HEK293 (cell line): ENCODE measurements at regions not wholly inside any gene's neighbourhood (a gene's known extent, or its start where the extent isn't known, plus 50 kb on each side); places are given as distances from the start of the nearest gene placed in this dataset.

Source experiments
- CTCF ChIA-PET: fragments of 350-600 bp; formaldehyde crosslinking; extraction: SDS; loops from one replicate; lab custom pipeline; 2021; ENCODE audit warnings: antibody characterized with exemption; lab: Yijun Ruan, JAX
- POLR2A ChIA-PET: fragments of 300-600 bp; formaldehyde crosslinking; extraction: SDS; loops from one replicate; lab custom pipeline; 2020; ENCODE audit warnings: antibody characterized with exemption, inconsistent platforms; lab: Yijun Ruan, JAX
- H3K27ac ChIP-seq: fragments of 200-500 bp; sonication (Bioruptor generic); 2 replicates; pipeline ENCODE4 v1.5.1; 2014; ENCODE audit warnings: low read depth, low read length, control low read depth, inconsistent platforms; ENCODE audit errors: extremely low read depth
- H3K36me3 ChIP-seq, 2 experiments: fragments of 200-500 bp in 1 of 2; sonication (Bioruptor generic) in 1 of 2; 1 replicate in 1 of 2; 2 replicates in 1 of 2; pipeline ENCODE4 v1.5.1; 2014 to 2017; ENCODE audit warnings: inconsistent platforms in 2 of 2, low read length in 2 of 2; ENCODE audit not compliant: control insufficient read depth in 2 of 2, insufficient read depth in 1 of 2
- H3K4me1 ChIP-seq: fragments of 200-500 bp; sonication (Bioruptor generic); 2 replicates; pipeline ENCODE4 v1.5.1; 2014; ENCODE audit warnings: mild to moderate bottlenecking, low read length, inconsistent platforms; ENCODE audit not compliant: control insufficient read depth, insufficient read depth
- H3K4me3 ChIP-seq: 2 replicates; pipeline ENCODE4 v1.5.1; 2011; ENCODE audit warnings: low read depth, mild to moderate bottlenecking, control low read depth, low read length, moderate library complexity
- H3K9me3 ChIP-seq: fragments of 200-500 bp; sonication (Bioruptor generic); 2 replicates; pipeline ENCODE4 v1.5.1; 2014; ENCODE audit warnings: low read depth, low read length, inconsistent platforms; ENCODE audit not compliant: control insufficient read depth, insufficient read depth
- HOXD13 ChIP-seq: sonication (generic); formaldehyde crosslinking; IDR thresholded peaks from 2 replicates; pipeline ENCODE4 v1.8.0; 2022; ENCODE audit warnings: missing genetic modification reagents, borderline replicate concordance
- MYNN ChIP-seq: fragments of 450-650 bp; formaldehyde crosslinking; IDR thresholded peaks from 2 replicates; pipeline ENCODE4 v1.5.1; 2016; ENCODE audit warnings: missing biosample characterization, missing genetic modification characterization, borderline replicate concordance
- PRDM1 ChIP-seq: fragments of 450-650 bp; formaldehyde crosslinking; IDR thresholded peaks from 2 replicates; pipeline ENCODE4; 2016; ENCODE audit warnings: missing biosample characterization, missing genetic modification characterization
- SCRT2 ChIP-seq: fragments of 450-650 bp; formaldehyde crosslinking; IDR thresholded peaks from 2 replicates; pipeline ENCODE4 v1.5.1; 2016; ENCODE audit warnings: missing biosample characterization, missing genetic modification characterization
- TCF7L2 ChIP-seq: IDR thresholded peaks from 2 replicates; pipeline ENCODE4 v1.6.1; 2011; ENCODE audit warnings: low read depth, mild to moderate bottlenecking, inconsistent platforms, low read length, moderate library complexity, borderline replicate concordance
- TRIM28 ChIP-seq: IDR thresholded peaks from 2 replicates; pipeline ENCODE4 v1.6.1; 2011; ENCODE audit warnings: low read length, control low read depth, borderline replicate concordance
- ZBTB17 ChIP-seq: fragments of 450-650 bp; formaldehyde crosslinking; IDR thresholded peaks from 2 replicates; pipeline ENCODE4 v1.5.1; 2016; ENCODE audit warnings: missing biosample characterization, missing genetic modification characterization
- ZBTB8A ChIP-seq: fragments of 450-650 bp; formaldehyde crosslinking; IDR thresholded peaks from 2 replicates; pipeline ENCODE4 v1.5.1; 2016; ENCODE audit warnings: missing biosample characterization, missing genetic modification characterization
- ZFP3 ChIP-seq: fragments of 450-650 bp; formaldehyde crosslinking; IDR thresholded peaks from 2 replicates; pipeline ENCODE4 v1.5.1; 2016; ENCODE audit warnings: low read depth, missing biosample characterization, missing genetic modification characterization
- ZFP41 ChIP-seq: fragments of 450-650 bp; formaldehyde crosslinking; IDR thresholded peaks from 2 replicates; pipeline ENCODE4 v1.5.1; 2016; ENCODE audit warnings: missing biosample characterization, missing genetic modification characterization, borderline replicate concordance
- ZNF133 ChIP-seq: fragments of 450-650 bp; formaldehyde crosslinking; IDR thresholded peaks from 2 replicates; pipeline ENCODE4 v1.5.1; 2016; ENCODE audit warnings: missing biosample characterization, missing genetic modification characterization
- ZNF140 ChIP-seq: fragments of 450-650 bp; formaldehyde crosslinking; IDR thresholded peaks from 2 replicates; pipeline ENCODE4 v1.5.1; 2016; ENCODE audit warnings: missing biosample characterization, missing genetic modification characterization
- ZNF16 ChIP-seq: fragments of 450-650 bp; formaldehyde crosslinking; IDR thresholded peaks from 2 replicates; pipeline ENCODE4 v1.5.1; 2016; ENCODE audit warnings: low read depth, missing biosample characterization, missing genetic modification characterization
- ZNF223 ChIP-seq: fragments of 450-650 bp; formaldehyde crosslinking; IDR thresholded peaks from 2 replicates; pipeline ENCODE4 v1.5.1; 2016; ENCODE audit warnings: missing biosample characterization, missing genetic modification characterization
- ZNF239 ChIP-seq: fragments of 450-650 bp; formaldehyde crosslinking; IDR thresholded peaks from 2 replicates; pipeline ENCODE4 v1.5.1; 2016; ENCODE audit warnings: missing biosample characterization, missing genetic modification characterization
- ZNF311 ChIP-seq: fragments of 450-650 bp; formaldehyde crosslinking; IDR thresholded peaks from 2 replicates; pipeline ENCODE4 v1.5.1; 2017; ENCODE audit warnings: missing biosample characterization, missing genetic modification characterization, borderline replicate concordance
- ZNF324 ChIP-seq: fragments of 450-650 bp; formaldehyde crosslinking; IDR thresholded peaks from 2 replicates; pipeline ENCODE4 v1.5.1; 2016; ENCODE audit warnings: missing biosample characterization, missing genetic modification characterization
- ZNF354C ChIP-seq: fragments of 450-650 bp; formaldehyde crosslinking; IDR thresholded peaks from 2 replicates; pipeline ENCODE4 v1.5.1; 2016; ENCODE audit warnings: missing biosample characterization, missing genetic modification characterization, low read depth, borderline replicate concordance
- ZNF514 ChIP-seq: fragments of 450-650 bp; formaldehyde crosslinking; IDR thresholded peaks from 2 replicates; pipeline ENCODE4 v1.5.1; 2016; ENCODE audit warnings: missing biosample characterization, missing genetic modification characterization
- ZNF529 ChIP-seq: fragments of 450-650 bp; formaldehyde crosslinking; IDR thresholded peaks from 2 replicates; pipeline ENCODE4 v1.5.1; 2017; ENCODE audit warnings: missing genetic modification characterization, missing biosample characterization; ENCODE audit not compliant: insufficient replicate concordance
- TF ChIP-seq, protein P1 (sequence below): fragments of 450-650 bp; formaldehyde crosslinking; IDR thresholded peaks from 2 replicates; pipeline ENCODE4 v1.5.1; 2017; ENCODE audit warnings: missing biosample characterization, missing genetic modification characterization
- TF ChIP-seq, protein P2 (sequence below): fragments of 450-650 bp; formaldehyde crosslinking; IDR thresholded peaks from 2 replicates; pipeline ENCODE4 v1.5.1; 2016; ENCODE audit warnings: missing biosample characterization, missing genetic modification characterization, borderline replicate concordance
- TF ChIP-seq, protein P3 (sequence below): fragments of 450-650 bp; formaldehyde crosslinking; IDR thresholded peaks from 2 replicates; pipeline ENCODE4 v1.5.1; 2016; ENCODE audit warnings: missing biosample characterization, missing genetic modification characterization, borderline replicate concordance
- TF ChIP-seq, protein P4 (sequence below): fragments of 450-650 bp; formaldehyde crosslinking; IDR thresholded peaks from 2 replicates; pipeline ENCODE4 v1.5.1; 2016; ENCODE audit warnings: missing biosample characterization, missing genetic modification characterization
- TF ChIP-seq, protein P5 (sequence below): fragments of 450-650 bp; formaldehyde crosslinking; IDR thresholded peaks from 2 replicates; pipeline ENCODE4; 2016; ENCODE audit warnings: missing biosample characterization, missing genetic modification characterization

DNA sequence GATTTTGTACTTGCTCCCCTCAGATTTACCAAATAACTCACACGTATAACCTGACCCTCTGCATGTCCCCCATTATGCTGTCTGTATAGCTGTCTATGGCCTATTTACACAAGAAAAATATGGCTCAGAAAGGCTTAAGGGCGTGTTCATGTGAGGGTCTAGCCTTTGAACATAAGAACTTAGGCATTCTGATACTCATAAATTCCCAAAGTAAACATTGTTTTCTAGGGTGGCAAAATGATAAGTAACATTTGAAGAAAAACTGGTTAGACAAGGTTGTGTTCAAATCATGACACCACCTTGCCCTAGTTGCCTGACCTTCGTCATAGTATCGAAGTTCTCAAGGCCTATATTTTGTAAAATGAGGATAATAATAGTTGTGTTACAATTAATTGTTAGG, 394.6 kb downstream of the LRRIQ3 start:
- Histone ChIP-seq H3K27ac (no peak overlapping the region), H3K9me3 (no peaks in the 10 kb centered on the region), H3K4me1 (no peaks in the 10 kb centered on the region), H3K36me3 (no peaks in the 10 kb centered on the region), H3K4me3 (no peak overlapping the region)
- ChIA-PET CTCF (no interaction called here), POLR2A (no interaction called here)
- TF ChIP-seq ZBTB8A (tag by site-specific recombination) (no peak), ZNF514 (tag by site-specific recombination) (no peak), ZNF133 (no peak), ZNF324 (tag by site-specific recombination) (no peak), ZNF239 (no peak), ZNF16 (no peak), ZNF223 (tag by site-specific recombination) (no peak), HOXD13 (no peak), ZFP3 (tag by site-specific recombination) (no peak), TRIM28 (no peak), ZNF140 (tag by site-specific recombination) (no peak), ZBTB17 (tag by site-specific recombination) (no peak), ZNF529 (tag by site-specific recombination) (no peak), ZFP41 (tag by site-specific recombination) (no peak), ZNF311 (tag by site-specific recombination) (no peak)
- TF ChIP-seq, protein P1, sequence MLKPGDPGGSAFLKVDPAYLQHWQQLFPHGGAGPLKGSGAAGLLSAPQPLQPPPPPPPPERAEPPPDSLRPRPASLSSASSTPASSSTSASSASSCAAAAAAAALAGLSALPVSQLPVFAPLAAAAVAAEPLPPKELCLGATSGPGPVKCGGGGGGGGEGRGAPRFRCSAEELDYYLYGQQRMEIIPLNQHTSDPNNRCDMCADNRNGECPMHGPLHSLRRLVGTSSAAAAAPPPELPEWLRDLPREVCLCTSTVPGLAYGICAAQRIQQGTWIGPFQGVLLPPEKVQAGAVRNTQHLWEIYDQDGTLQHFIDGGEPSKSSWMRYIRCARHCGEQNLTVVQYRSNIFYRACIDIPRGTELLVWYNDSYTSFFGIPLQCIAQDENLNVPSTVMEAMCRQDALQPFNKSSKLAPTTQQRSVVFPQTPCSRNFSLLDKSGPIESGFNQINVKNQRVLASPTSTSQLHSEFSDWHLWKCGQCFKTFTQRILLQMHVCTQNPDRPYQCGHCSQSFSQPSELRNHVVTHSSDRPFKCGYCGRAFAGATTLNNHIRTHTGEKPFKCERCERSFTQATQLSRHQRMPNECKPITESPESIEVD: no peak
- TF ChIP-seq, protein P2, sequence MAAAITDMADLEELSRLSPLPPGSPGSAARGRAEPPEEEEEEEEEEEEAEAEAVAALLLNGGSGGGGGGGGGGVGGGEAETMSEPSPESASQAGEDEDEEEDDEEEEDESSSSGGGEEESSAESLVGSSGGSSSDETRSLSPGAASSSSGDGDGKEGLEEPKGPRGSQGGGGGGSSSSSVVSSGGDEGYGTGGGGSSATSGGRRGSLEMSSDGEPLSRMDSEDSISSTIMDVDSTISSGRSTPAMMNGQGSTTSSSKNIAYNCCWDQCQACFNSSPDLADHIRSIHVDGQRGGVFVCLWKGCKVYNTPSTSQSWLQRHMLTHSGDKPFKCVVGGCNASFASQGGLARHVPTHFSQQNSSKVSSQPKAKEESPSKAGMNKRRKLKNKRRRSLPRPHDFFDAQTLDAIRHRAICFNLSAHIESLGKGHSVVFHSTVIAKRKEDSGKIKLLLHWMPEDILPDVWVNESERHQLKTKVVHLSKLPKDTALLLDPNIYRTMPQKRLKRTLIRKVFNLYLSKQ (tag by site-specific recombination): no peak
- TF ChIP-seq, protein P3, sequence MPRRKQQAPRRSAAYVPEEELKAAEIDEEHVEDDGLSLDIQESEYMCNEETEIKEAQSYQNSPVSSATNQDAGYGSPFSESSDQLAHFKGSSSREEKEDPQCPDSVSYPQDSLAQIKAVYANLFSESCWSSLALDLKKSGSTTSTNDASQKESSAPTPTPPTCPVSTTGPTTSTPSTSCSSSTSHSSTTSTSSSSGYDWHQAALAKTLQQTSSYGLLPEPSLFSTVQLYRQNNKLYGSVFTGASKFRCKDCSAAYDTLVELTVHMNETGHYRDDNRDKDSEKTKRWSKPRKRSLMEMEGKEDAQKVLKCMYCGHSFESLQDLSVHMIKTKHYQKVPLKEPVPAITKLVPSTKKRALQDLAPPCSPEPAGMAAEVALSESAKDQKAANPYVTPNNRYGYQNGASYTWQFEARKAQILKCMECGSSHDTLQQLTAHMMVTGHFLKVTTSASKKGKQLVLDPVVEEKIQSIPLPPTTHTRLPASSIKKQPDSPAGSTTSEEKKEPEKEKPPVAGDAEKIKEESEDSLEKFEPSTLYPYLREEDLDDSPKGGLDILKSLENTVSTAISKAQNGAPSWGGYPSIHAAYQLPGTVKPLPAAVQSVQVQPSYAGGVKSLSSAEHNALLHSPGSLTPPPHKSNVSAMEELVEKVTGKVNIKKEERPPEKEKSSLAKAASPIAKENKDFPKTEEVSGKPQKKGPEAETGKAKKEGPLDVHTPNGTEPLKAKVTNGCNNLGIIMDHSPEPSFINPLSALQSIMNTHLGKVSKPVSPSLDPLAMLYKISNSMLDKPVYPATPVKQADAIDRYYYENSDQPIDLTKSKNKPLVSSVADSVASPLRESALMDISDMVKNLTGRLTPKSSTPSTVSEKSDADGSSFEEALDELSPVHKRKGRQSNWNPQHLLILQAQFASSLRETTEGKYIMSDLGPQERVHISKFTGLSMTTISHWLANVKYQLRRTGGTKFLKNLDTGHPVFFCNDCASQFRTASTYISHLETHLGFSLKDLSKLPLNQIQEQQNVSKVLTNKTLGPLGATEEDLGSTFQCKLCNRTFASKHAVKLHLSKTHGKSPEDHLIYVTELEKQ (tag by site-specific recombination): no peak

DNA sequence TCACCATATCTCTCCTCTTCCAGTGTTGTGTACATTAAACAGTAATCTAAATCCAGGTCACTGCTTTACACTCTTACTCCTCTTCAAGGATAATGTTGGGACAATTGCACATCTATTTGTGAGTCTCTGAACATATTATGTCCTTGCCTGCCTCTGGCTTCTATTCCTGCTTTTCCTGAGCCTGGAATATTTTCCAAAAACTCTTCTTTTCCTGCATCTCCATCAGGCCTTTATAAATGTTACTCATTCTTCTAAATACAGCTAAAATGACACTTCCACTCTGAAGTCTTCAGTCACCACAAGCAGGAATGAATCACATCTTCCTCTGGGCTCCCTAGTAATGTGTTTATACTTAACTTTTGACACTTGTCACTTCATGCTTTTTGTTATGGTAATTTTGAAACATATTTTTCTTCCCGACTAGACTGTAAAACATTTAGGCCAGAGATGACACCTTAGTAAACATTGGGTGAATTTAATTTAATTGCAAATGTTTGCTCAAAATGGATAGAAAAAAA, 396.0 kb downstream of the LRRIQ3 start:
- no peaks in the 10 kb centered on the region for H3K9me3 ChIP-seq
- no peaks in the 10 kb centered on the region for H3K36me3 ChIP-seq
- H3K27ac ChIP-seq: no peak overlapping the region
- POLR2A ChIA-PET: no interaction called here
- no peaks in the 10 kb centered on the region for H3K4me1 ChIP-seq
- CTCF ChIA-PET: no interaction called here
- H3K4me3 ChIP-seq: no peak overlapping the region
- TF ChIP-seq ZFP41 (tag by site-specific recombination) (no peak), PRDM1 (tag by site-specific recombination) (no peak), MYNN (tag by site-specific recombination) (no peak), SCRT2 (tag by site-specific recombination) (no peak), TCF7L2 (no peak), ZNF354C (tag by site-specific recombination) (no peak), ZNF529 (tag by site-specific recombination) (no peak)
- TF ChIP-seq, protein P4, sequence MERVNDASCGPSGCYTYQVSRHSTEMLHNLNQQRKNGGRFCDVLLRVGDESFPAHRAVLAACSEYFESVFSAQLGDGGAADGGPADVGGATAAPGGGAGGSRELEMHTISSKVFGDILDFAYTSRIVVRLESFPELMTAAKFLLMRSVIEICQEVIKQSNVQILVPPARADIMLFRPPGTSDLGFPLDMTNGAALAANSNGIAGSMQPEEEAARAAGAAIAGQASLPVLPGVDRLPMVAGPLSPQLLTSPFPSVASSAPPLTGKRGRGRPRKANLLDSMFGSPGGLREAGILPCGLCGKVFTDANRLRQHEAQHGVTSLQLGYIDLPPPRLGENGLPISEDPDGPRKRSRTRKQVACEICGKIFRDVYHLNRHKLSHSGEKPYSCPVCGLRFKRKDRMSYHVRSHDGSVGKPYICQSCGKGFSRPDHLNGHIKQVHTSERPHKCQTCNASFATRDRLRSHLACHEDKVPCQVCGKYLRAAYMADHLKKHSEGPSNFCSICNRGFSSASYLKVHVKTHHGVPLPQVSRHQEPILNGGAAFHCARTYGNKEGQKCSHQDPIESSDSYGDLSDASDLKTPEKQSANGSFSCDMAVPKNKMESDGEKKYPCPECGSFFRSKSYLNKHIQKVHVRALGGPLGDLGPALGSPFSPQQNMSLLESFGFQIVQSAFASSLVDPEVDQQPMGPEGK (tag by site-specific recombination): no peak
- TF ChIP-seq, protein P5, sequence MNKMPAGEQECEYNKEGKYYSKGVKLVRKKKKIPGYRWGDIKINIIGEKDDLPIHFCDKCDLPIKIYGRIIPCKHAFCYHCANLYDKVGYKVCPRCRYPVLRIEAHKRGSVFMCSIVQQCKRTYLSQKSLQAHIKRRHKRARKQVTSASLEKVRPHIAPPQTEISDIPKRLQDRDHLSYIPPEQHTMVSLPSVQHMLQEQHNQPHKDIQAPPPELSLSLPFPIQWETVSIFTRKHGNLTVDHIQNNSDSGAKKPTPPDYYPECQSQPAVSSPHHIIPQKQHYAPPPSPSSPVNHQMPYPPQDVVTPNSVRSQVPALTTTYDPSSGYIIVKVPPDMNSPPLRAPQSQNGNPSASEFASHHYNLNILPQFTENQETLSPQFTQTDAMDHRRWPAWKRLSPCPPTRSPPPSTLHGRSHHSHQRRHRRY (tag by site-specific recombination): no peak
